ENCODE measurements at regions not wholly inside any gene's neighbourhood (a gene's known extent, or its start where the extent isn't known, plus 50 kb on each side); places are given as distances from the start of the nearest gene placed in this dataset.

DNA sequence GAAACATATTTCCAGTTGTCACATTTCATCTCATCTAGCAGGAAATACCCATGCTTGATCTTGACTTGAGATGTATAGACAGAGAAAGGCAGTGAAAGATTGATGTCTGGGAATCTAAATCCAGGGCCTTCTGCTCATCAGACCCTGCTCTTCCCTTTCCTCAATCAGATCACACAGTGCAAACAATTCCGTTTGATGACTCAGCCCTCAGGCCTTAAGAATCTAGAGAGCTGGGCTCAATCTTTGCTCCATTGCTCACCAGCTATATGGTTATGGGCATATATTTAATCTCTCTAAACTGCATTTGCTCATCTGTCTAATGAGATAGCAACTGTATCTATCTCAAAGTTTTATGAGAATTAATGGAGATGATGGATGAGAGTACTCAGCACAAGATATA is 201.8 kb upstream of the CCDC196 start:
- 31 to 33% methylated on average over 1 of the region's 1 CpG for WGBS, 2 donors
- H3K4me1 ChIP-seq, result no peaks in the 10 kb centered on the region
- H3K36me3 ChIP-seq, result no peaks in the 10 kb centered on the region
- no peak overlapping the region for H3K4me3 ChIP-seq (replicated peaks in 1 of 3)
- intact Hi-C loops (cut with DNase I), result no loop called here
- TF ChIP-seq CTCF (IDR thresholded peaks at IDR 0.05) (no peak), POLR2A (IDR thresholded peaks at IDR 0.05) (no peak)
- H3K27me3 ChIP-seq, result no peaks in the 10 kb centered on the region
- no peak overlapping the region for H3K27ac ChIP-seq
- no peak for DNase-seq
- no peaks in the 10 kb centered on the region for H3K9me3 ChIP-seq

- Histone ChIP-seq H3K4me1 (no peaks in the 10 kb centered on the region), H3K27ac (no peak overlapping the region), H3K4me3 (replicated peaks in 1 of 3) (no peak overlapping the region), H3K27me3 (no peaks in the 10 kb centered on the region), H3K36me3 (no peaks in the 10 kb centered on the region), H3K9me3 (no peaks in the 10 kb centered on the region)
- no peak for DNase-seq
- intact Hi-C loops (cut with DNase I), result no loop called here
- TF ChIP-seq POLR2A (IDR thresholded peaks at IDR 0.05) (no peak), CTCF (IDR thresholded peaks at IDR 0.05) (no peak)
- WGBS, 2 donors, result 93 to 95% methylated on average over 3 of the region's 3 CpGs
Measured at GRCh38 chr14:66288511-66288910, 197.7 kb upstream of the CCDC196 start.

GRCh38 chr14:66291756-66292155 is 194.4 kb upstream of the CCDC196 start:
- DNase-seq, result no peak
- Histone ChIP-seq H3K4me3 (replicated peaks in 1 of 3) (no peak overlapping the region), H3K27ac (no peak overlapping the region), H3K9me3 (no peaks in the 10 kb centered on the region), H3K27me3 (no peaks in the 10 kb centered on the region), H3K36me3 (no peaks in the 10 kb centered on the region), H3K4me1 (no peaks in the 10 kb centered on the region)
- intact Hi-C loops (cut with DNase I), result no loop called here
- no peak for TF ChIP-seq CTCF (IDR thresholded peaks at IDR 0.05)
- TF ChIP-seq POLR2A (IDR thresholded peaks at IDR 0.05), result no peak

- Histone ChIP-seq H3K27me3 (no peaks in the 10 kb centered on the region), H3K36me3 (no peaks in the 10 kb centered on the region), H3K4me1 (no peaks in the 10 kb centered on the region), H3K9me3 (no peaks in the 10 kb centered on the region), H3K4me3 (replicated peaks in 1 of 3) (no peak overlapping the region), H3K27ac (no peak overlapping the region)
- TF ChIP-seq POLR2A (IDR thresholded peaks at IDR 0.05) (no peak), CTCF (IDR thresholded peaks at IDR 0.05) (no peak)
- intact Hi-C loops (cut with DNase I), result no loop called here
- 71 to 79% methylated on average over 3 of the region's 3 CpGs for WGBS, 2 donors
- DNase-seq, result no peak
Measured at GRCh38 chr14:66293533-66294105, 192.6 kb upstream of the CCDC196 start.

DNA sequence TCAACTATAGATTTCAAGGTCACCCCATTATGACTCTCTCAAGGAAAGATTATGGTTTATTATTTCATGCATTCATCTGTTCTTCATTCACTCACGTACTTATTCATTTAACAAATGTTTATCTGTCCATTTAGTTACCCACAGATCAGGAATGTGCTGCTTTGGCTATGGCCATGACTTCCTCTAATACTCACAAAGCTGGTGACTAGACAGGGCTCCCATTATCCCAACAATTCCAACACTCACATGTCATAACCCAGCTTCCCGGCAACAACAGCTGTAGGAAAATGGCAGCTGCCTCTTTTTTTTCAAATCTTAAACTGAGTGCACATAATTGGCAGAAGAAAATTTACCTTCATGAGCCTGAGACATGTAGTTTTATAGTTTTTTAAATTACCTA is 190.8 kb upstream of the CCDC196 start:
- Histone ChIP-seq H3K27me3 (no peaks in the 10 kb centered on the region), H3K4me3 (replicated peaks in 1 of 3) (no peak overlapping the region), H3K36me3 (no peaks in the 10 kb centered on the region), H3K27ac (no peak overlapping the region), H3K4me1 (no peaks in the 10 kb centered on the region), H3K9me3 (no peaks in the 10 kb centered on the region)
- intact Hi-C loops (cut with DNase I), result no loop called here
- TF ChIP-seq POLR2A (IDR thresholded peaks at IDR 0.05) (no peak), CTCF (IDR thresholded peaks at IDR 0.05) (no peak)
- WGBS, 2 donors, result 88 to 92% methylated on average over 2 of the region's 2 CpGs
- no peak for DNase-seq

Data from thyroid gland (tissue), 4 donors.